SH-SY5Y (cell line): ENCODE measurements at regions not wholly inside any gene's neighbourhood (a gene's known extent, or its start where the extent isn't known, plus 50 kb on each side); places are given as distances from the start of the nearest gene placed in this dataset.

Experiments used
- GATA2 ChIP-seq: IDR thresholded peaks from 2 replicates; pipeline ENCODE4 v1.6.1; 2011; ENCODE audit warnings: mild to moderate bottlenecking, low read depth, low read length
- GATA3 ChIP-seq: IDR thresholded peaks from 2 replicates; pipeline ENCODE4 v1.6.1; 2011; ENCODE audit warnings: low read depth, mild to moderate bottlenecking, low read length, moderate library complexity

- TF ChIP-seq GATA3 (no peak), GATA2 (no peak)
Measured at GRCh38 chr16:35170610-35171009, 1711.2 kb downstream of the TP53TG3F start.
